ENCODE measurements at regions not wholly inside any gene's neighbourhood (a gene's known extent, or its start where the extent isn't known, plus 50 kb on each side); places are given as distances from the start of the nearest gene placed in this dataset.

DNA sequence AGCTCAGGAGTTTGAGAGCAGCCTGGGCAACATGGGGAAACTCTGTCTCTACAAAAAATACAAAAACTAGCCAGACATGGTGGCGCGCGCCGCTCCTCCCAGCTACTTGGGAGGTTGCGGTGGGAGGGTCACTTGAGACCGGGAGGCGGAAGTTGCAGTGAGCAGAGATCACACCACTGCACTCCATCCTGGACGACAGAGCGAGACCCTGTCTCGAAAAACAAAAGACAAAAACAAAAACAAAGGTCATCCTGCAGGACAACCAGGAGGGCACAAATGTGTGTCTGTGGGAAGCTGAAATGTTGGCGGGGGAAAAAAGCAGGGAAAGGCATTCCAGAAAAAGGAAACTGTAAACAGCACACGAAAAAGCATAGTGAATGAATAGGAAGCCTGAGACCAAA lies 104.1 kb upstream of the HNRNPU start:
- intact Hi-C loops (cut with micrococcal nuclease), result no loop called here
- no TSS peak for BruUV-seq (replicated peaks)
- Histone ChIP-seq H3K4me2 (ENCODE audit: insufficient read depth, low read length) (peak overlapping the region; percentile 94), H3K4me1 (ENCODE audit: control insufficient read depth, extremely low read depth, insufficient read depth, low read length) (peaks cover 36% of the 10 kb centered on the region), H3K79me2 (ENCODE audit: control insufficient read depth, insufficient read depth, low read length) (peaks cover 4% of the 10 kb centered on the region), H2AFZ (ENCODE audit: low read depth, low read length) (peak overlapping the region; percentile 74), H3K4me3 (replicated peaks in 1 of 3; ENCODE audit: insufficient read depth in 1 of 3, low read depth in 1 of 3, low read length in 3 of 3) (peak overlapping the region in 2 of 3 experiments; percentile 11 to 66), H3K27me3 (ENCODE audit: control insufficient read depth in 2 of 2, insufficient read depth in 2 of 2, low read length in 2 of 2) (no peaks in the 10 kb centered on the region), H3K9me3 (replicated peaks; ENCODE audit: control insufficient read depth, insufficient read depth, low read length) (no peaks in the 10 kb centered on the region), H3K9ac (replicated peaks; ENCODE audit: extremely low read depth, insufficient read depth, low read length) (peak overlapping the region; percentile 100), H3K9me1 (replicated peaks; ENCODE audit: control insufficient read depth, extremely low read depth, insufficient read depth, low read length) (no peaks in the 10 kb centered on the region), H4K20me1 (replicated peaks; ENCODE audit: control insufficient read depth, extremely low read depth, insufficient read depth, low read length) (no peaks in the 10 kb centered on the region), H3K36me3 (ENCODE audit: control insufficient read depth in 2 of 2, extremely low read depth in 1 of 2, insufficient read depth in 2 of 2, low read length in 2 of 2) (no peaks in the 10 kb centered on the region), H3K27ac (ENCODE audit: insufficient read depth, low read depth, low read length) (peak overlapping the region; percentile 99)
- FAIRE-seq (peak; percentile 24), DNase-seq (ENCODE audit: low read depth, low spot score) (peak; percentile 56)
- POLR2A ChIA-PET, result interaction anchor here (1.6 kb wide), 1 partner anchor 106 kb away, joined by 4 read pairs; no protein-coding TSS in a partner anchor
- dilution Hi-C loops (cut with MboI; ENCODE audit: extremely low pct_ligation_motif_present, low sequenced_read_pairs), result no loop called here
- CTCF ChIA-PET, result interaction anchor here (0.6 to 5.5 kb wide), 4 partner anchors 10 to 106 kb away, joined by 3 to 41 read pairs (median 19); partner anchors contain the start of gene HNRNPU
- TF ChIP-seq, protein P1, sequence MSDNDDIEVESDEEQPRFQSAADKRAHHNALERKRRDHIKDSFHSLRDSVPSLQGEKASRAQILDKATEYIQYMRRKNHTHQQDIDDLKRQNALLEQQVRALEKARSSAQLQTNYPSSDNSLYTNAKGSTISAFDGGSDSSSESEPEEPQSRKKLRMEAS (IDR thresholded peaks at IDR 0.05; ENCODE audit: insufficient read depth, insufficient read length), result no peak
- TF ChIP-seq POLR2AphosphoS5 (IDR thresholded peaks at IDR 0.05; ENCODE audit: insufficient read depth, low read depth, low read length) (no peak), MYC (IDR thresholded peaks at IDR 0.05; ENCODE audit: low read depth, low read length) (no peak), GATA2 (IDR thresholded peaks at IDR 0.05; ENCODE audit: insufficient read depth, insufficient read length, low read depth, low read length) (no peak)

DNA sequence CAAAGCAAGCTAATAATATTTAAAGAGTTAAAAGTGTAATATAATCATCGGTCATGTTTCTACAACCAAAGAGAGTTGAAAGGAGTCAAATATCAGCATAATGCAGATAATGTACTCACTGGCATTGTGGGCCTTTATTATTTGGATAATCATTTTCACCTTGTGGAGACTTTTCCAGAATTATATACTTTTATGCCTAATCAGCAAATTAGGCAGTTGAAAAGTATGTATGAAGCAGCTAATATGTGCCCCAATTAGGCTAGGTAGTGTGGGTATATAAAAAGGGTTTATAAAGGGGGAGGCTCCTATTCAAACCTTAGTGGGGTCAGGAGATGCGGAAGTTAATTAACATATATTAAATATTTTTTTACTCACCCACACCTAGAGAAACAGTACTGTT lies 102.8 kb upstream of the HNRNPU start:
- CTCF ChIA-PET, result interaction anchor here (1.3 to 5.5 kb wide), 2 partner anchors 76 to 104 kb away, joined by 4 to 41 read pairs; partner anchors contain the start of gene HNRNPU
- H3K9me3 ChIP-seq (replicated peaks; ENCODE audit: control insufficient read depth, insufficient read depth, low read length), result no peaks in the 10 kb centered on the region
- intact Hi-C loops (cut with micrococcal nuclease), result no loop called here
- FAIRE-seq, result no peak
- no peaks in the 10 kb centered on the region for H3K36me3 ChIP-seq (ENCODE audit: control insufficient read depth in 2 of 2, extremely low read depth in 1 of 2, insufficient read depth in 2 of 2, low read length in 2 of 2)
- TF ChIP-seq FOS (IDR thresholded peaks at IDR 0.05; ENCODE audit: borderline replicate concordance, insufficient read depth, low read length), result no peak
- no peak for TF ChIP-seq MYC (IDR thresholded peaks at IDR 0.05; ENCODE audit: low read depth, low read length)
- no peak for TF ChIP-seq EZH2 (IDR thresholded peaks at IDR 0.05; ENCODE audit: borderline replicate concordance, low read depth, low read length, severe bottlenecking)
- no peak for TF ChIP-seq POLR2A (IDR thresholded peaks at IDR 0.05; ENCODE audit: low read depth, low read length)
- TF ChIP-seq POLR2AphosphoS5 (IDR thresholded peaks at IDR 0.05; ENCODE audit: insufficient read depth, low read depth, low read length), result no peak
- no peak for TF ChIP-seq GATA2 (IDR thresholded peaks at IDR 0.05; ENCODE audit: insufficient read depth, insufficient read length, low read depth, low read length)
- H3K4me3 ChIP-seq (replicated peaks in 1 of 3; ENCODE audit: insufficient read depth in 1 of 3, low read depth in 1 of 3, low read length in 3 of 3), result no peak overlapping the region
- POLR2A ChIA-PET, result no interaction called here
- dilution Hi-C loops (cut with MboI; ENCODE audit: extremely low pct_ligation_motif_present, low sequenced_read_pairs), result no loop called here
- no TSS peak for BruUV-seq (replicated peaks)
- H3K4me2 ChIP-seq (ENCODE audit: insufficient read depth, low read length), result no peak overlapping the region
- H4K20me1 ChIP-seq (replicated peaks; ENCODE audit: control insufficient read depth, extremely low read depth, insufficient read depth, low read length), result no peaks in the 10 kb centered on the region
- no peaks in the 10 kb centered on the region for H3K9me1 ChIP-seq (replicated peaks; ENCODE audit: control insufficient read depth, extremely low read depth, insufficient read depth, low read length)
- DNase-seq (ENCODE audit: low read depth, low spot score), result no peak
- peaks cover 1% of the 10 kb centered on the region for H3K79me2 ChIP-seq (ENCODE audit: control insufficient read depth, insufficient read depth, low read length)
- no peaks in the 10 kb centered on the region for H3K27me3 ChIP-seq (ENCODE audit: control insufficient read depth in 2 of 2, insufficient read depth in 2 of 2, low read length in 2 of 2)
- H3K27ac ChIP-seq (ENCODE audit: insufficient read depth, low read depth, low read length), result no peak overlapping the region
- no peak overlapping the region for H2AFZ ChIP-seq (ENCODE audit: low read depth, low read length)
- H3K4me1 ChIP-seq (ENCODE audit: control insufficient read depth, extremely low read depth, insufficient read depth, low read length), result peaks cover 37% of the 10 kb centered on the region
- no peak overlapping the region for H3K9ac ChIP-seq (replicated peaks; ENCODE audit: extremely low read depth, insufficient read depth, low read length)
